GM18867 (cell line): ENCODE measurements at regions not wholly inside any gene's neighbourhood (a gene's known extent, or its start where the extent isn't known, plus 50 kb on each side); places are given as distances from the start of the nearest gene placed in this dataset.
"Not testable (repeated sequence)": the region's sequence is repeated elsewhere in the genome, so short reads cannot be mapped to it uniquely, and the experiment has no call there.

Experiments used
- ATAC-seq: cut with Tn5 transposase; IDR thresholded peaks from one replicate; pipeline ENCODE4 v1.9.1; 2021; ENCODE audit warnings: mild to moderate bottlenecking, moderate library complexity; ENCODE audit not compliant: unreplicated experiment

DNA sequence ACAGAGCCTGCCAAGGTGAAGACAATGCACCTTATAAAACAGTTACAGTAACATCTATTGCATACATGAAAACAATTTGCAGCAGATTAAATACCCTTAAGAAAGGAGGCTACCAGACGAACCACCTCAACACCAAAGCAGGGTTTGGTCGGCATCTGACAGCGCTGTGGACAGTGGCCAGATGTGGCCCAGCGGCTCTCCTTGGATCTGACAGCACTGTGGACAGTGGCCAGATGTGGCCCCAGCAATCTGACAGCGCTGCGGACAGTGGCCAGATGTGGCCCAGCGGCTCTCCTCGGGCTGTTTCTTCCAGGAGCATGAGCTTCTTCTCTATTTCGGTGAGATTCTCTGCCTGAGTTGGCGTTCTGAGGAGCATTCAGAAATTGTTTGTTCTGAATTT lies 211.6 kb downstream of the ANKRD30B start:
- no peak for ATAC-seq

DNA sequence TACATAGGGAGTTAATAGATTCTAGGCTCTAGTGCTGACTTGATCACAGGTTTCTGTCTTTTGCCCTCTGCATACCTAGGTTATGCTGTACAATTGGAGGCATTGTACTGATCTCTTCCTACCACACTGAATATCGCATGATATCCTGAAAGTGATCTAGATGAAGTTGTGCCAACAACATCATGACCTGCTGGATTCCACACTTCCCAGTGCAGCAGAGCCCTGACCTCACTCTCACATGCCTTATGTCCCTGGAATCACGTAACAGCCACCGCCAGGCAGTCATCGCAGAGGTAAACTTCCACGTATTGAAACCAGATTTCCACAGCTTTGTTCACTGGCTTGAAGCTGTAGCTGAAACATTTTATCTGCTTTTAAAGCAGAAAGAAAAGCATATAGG lies 214.0 kb downstream of the ANKRD30B start:
- no peak for ATAC-seq

DNA sequence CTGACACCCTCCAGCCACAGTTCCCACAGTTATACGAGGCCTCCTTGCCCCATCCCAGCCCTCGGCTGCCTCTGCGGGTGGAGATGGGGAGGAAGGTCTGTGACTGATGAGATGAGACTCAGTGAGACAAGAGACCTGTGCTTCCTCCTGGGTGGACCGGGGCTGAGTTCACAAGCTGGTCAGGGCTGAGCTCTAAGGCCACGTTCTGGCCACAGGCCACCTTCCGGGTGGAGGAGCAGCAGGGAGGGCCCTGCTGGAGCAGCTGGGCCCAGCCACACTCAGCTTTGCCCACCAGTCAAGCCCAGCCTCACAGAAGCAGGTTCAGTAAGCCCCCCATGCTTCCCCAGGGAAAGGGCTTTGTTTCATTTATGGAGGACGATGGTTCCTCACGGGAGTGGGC lies 214.7 kb downstream of the ANKRD30B start:
- ATAC-seq = no peak

DNA sequence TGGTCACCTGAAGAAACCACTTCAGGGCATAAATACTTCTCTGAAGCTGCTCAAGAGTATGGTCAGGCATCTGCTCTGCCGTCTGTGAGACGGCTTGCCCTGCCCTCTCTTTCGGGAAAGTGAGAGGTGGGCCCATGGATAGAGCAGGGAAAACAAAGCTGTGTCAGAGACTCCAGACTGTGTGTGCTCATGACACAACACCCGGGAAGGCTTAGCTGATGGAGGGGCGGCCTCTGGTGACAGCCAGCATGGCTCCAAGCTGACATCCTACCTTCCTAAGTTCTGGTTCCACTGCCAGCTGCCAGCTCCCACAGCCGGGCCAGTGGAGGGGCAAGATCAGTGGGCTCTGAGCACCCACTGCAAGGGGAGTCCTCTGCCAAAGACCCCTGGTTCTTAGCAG lies 215.3 kb downstream of the ANKRD30B start:
- no peak for ATAC-seq

DNA sequence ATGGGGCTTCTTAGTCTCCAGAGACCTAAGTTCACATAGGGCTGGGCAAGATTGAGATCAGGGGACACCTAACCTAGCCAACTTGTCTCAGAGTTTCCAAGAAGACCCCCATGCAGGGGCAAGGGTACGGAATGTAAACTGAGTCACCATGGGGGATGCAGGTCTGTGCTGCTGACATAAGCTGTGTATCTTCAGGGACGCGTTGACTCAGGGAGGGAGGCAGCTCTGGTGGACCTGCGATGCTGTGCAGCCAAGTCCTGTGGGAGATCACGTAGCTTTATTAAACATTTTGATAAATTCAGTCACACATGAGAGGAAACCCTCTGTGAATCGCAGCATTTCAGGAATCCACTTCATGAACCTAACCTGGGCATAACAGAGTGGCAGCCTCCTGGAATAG lies 216.0 kb downstream of the ANKRD30B start:
- ATAC-seq = no peak

DNA sequence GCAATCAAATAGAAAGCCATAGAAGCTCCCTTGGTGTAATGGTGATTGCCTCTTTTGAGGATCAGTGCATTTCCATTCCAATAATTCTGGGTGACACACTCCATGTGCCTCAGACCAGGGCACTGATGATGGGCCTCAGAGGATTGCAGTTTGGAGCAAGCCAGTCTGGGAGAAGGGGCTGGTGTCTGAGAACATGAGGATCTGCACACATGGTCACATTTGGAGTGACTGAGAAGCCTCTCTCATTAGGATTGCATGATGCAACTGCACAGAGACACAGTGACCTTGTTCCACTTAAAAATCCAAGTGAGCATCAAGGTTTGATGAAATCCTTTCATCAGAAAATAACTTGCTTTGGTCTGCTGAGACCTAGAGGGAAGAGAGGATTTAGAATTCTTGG lies 216.4 kb downstream of the ANKRD30B start:
- no peak for ATAC-seq

DNA sequence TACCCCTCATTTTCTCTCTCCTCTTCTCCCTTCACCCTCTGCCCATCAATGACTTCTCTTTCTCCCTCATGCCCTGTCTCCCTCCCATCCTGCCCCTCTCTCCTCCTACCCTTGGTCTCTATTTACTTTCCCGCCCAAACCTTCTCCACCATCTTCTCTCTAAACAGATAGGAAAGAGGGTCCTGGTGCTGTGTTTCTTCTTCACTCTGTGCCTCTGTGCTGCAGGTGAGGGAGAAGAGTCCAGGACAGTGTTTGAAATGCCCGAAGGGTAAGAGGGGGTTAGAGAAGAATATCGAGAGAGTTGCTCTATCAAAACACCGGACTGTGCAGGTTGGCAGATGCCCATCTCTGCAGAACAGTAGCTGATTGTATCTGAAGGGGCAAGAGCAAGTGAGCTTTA lies 217.0 kb downstream of the ANKRD30B start:
- ATAC-seq = not testable (repeated sequence)

DNA sequence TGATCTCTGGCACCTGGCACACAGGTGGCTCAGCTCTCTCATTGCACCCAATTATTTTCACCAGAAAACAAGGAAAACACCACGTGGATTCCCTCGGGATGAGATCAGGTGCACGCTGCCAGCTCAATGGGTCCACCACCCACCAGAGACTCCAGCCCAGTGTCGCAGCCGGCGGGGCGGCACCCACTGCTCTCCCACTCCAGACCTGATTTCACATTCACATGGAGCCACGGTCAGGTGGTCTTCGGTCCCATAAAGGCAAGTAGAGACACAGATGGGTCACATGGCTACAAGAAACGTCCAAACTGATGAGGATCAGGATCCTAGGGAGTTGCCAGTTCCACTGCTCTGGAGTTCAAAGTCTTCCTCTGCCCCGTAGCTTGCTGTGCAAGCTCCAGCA lies 217.6 kb downstream of the ANKRD30B start:
- ATAC-seq = no peak

DNA sequence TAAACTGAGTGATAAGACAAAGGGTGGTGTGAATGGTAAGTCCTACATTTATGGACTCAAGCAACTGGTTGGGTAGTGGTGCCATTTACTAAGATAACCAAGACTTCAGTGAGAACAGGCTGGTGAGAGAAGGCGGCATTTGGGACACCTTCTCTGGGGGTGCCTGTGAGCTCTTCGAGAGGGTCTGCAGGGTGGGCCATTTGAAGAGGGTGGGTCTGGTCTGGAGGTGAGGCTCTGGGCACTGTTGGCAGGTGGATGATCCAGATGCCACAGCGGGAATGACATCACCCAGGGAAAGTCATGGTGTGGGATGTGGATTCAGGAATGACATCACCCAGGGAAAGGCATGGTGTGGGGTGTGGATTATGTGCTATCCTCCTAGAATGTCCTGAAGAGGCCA lies 219.3 kb downstream of the ANKRD30B start:
- not testable (repeated sequence) for ATAC-seq

DNA sequence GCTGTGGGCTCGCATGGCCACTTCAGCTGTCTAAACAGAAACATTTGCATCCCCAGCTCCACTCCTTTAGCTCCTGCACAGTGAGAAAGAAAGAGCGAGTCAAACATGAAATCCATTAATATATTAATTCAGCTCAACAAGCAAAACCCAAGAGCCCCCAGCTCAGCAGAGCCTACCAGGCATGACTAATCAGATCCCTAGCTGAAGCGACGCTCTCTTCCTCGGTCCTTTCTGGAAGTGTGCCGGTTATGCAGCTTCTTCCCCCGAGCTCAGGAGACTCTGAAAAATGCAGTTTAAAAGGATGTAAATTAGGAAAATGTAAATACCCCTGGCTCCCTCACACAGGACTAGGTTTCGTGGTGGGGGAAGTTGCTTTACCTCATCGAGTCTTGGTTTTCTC lies 221.5 kb downstream of the ANKRD30B start:
- no peak for ATAC-seq

DNA sequence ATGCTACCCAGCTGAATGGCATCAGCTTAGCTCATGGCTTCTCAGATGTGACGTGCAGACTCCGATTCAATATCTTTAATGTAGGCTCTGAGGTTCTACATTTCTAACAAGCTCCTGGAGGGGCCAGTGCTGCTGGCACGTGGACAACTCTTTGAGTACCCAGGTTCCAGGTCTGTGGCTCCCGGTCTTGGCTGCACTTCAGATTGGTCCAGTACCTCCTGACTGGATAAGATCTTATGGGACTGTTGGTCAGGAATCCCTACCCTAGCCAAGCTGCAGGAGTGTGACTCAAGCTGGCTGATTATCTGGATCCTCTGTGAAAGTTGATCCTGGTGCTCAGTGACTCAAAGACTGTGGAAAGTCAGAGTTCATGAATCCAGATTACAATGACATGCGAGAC lies 222.1 kb downstream of the ANKRD30B start:
- ATAC-seq = no peak

DNA sequence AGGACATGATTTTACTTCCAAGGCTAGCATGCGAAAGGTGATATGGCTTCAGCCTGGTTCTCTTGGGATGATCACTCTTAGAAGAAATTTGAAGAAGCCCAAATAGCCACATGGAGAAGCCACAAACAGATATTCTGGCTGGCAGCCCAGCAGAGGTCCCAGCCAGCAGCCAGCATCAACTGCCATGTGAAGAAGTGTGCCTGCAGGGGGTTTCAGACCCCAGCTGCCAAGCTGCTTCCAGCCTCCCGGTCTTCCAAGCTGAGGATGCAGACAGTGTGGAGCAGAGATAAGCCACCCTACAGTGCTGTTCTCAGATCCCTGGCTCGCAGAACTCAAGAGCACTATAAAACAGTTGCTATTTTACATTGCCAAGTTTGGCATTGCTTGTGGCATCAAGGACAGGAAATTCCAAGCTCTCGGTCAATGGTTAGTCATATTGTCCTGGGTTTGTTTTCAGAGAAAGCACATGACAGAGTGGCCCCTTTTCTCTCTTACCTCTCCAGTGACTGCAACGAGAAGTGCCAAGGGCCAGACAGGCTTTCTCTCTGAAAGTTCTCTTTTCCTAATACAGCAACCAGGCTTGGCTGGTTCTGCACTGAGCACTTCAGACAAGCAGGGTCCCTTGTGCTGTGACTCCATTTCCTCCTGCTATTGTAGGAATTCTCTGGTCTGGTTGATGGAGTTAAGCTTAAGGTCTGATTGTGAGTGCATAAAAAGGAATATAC lies 223.7 kb downstream of the ANKRD30B start:
- ATAC-seq = no peak

DNA sequence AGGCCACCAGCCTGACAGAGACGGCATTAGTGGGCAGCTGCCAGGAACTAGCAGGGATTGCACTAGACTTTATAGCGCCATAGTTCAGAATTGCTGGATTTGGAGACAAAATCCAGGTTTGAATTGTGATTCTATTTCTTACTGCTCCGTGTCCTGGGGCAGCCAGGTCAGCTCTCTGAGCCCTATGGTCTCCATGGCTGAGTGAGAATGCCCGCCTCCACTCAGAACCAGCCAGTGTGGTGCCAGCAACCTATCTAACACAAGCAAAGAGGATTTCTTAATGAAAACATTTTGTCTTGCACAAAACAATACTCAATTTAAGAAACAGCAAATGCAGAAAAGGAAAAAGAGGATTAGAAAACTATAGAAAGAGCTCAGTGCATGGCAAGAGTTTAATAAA lies 225.4 kb downstream of the ANKRD30B start:
- not testable (repeated sequence) for ATAC-seq

DNA sequence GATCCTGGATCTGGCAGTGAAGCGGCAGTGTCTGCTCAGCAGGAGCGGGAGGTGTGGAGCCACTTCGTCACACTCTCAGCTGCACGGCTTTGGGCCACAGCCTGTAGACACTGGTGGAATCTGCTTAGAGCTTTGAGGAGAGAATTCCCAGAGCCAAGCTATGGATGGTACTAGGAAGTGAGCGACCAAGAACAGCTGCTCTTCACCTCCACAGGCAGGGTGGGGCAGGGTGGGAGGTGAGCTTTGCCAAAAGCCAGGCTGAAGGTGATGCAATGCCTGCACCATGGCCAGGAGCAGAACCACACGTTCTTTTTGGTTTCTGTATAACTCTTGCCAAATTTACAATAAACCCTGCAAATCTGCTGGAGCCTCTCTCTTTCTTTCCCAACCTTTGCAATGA lies 226.1 kb downstream of the ANKRD30B start:
- ATAC-seq = no peak

DNA sequence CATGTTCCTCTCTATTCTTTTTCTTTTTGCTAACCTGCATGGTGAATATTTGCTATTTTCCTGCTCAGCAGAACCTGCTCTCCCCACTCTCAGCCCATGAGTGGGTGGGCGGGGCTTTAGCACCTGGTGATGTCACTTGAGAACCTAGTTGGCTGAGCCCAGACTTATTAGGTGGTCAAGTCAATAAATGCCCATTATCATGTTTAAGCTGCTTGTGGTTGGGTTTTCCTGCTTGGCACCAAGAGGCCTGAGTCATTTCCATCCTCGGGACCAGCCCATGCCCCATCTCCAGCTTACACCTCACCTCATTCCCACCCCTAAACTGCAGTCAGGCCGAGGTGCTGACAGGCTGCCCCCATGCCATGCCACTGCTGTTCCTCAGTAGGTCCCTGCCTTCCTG lies 226.6 kb downstream of the ANKRD30B start:
- no peak for ATAC-seq

DNA sequence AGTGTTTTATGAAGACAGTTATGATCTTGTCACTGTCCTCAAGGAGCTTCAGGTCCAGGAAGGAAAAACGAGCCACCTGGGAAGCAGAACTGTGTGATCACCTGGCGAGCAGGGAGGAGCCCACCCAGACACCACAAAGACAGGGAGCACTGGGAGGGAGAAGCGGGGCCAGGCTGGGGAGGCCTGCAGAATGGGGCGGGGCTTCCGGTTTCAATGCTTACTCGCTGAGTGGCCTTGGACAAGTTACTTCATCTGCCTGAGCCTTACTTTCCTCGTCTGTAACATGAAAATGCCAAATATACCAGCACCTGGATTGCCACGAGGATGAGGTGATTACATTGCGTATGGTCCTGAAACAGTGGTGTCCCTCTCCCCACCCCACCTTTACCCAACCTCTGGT lies 227.5 kb downstream of the ANKRD30B start:
- ATAC-seq = no peak

DNA sequence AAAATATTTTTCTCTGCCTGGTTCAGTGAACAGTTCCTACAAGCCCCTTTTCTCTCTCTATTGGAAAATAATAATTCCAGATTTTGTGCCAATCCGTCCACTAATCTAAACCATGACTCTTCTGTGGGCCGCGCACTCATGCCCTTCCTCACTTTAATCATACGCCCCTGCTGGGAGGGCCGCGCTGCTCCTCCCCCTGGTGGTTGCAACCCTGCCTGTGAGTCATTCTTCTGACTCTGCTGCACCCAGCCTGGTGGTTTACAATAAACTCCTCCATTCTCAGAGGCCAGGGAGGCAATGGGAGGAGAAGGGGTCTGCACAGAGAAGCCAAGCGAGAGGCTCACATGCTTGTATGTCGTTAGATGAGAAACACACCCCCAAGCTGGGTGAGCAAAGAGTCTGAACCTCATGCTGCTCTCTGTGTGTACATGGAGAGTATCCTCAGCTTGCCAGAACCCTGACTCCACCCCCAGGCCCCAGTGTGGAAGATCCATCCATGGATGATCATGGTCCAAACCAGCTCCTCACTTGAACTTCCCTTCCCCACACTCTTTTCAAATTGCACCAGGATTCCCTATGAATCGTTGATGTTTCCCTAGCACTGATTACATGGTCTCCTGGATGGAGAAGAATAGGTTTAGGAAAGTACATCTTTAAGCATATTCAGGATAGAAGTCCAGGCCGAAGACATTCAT lies 228.9 kb downstream of the ANKRD30B start:
- no peak for ATAC-seq

DNA sequence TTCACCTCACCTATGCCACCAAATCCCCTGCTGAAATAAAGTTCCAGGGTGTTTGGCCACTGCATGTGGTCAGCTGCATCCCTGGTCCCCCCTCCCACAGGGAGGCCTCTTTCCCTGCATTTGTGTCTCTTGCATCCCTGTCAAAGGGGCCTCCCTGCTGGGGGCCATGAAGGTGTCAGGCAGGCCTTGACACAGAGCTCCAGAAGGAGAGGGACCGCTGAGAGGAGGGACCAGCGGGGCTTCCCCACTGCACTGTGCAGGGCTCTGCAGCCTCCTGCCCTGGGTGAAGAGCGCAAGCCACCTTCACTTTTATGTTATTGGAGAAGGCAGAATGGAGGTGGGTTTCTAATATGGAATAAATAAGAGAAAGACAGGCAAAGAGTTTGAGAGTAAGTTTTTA lies 230.2 kb downstream of the ANKRD30B start:
- ATAC-seq = no peak

DNA sequence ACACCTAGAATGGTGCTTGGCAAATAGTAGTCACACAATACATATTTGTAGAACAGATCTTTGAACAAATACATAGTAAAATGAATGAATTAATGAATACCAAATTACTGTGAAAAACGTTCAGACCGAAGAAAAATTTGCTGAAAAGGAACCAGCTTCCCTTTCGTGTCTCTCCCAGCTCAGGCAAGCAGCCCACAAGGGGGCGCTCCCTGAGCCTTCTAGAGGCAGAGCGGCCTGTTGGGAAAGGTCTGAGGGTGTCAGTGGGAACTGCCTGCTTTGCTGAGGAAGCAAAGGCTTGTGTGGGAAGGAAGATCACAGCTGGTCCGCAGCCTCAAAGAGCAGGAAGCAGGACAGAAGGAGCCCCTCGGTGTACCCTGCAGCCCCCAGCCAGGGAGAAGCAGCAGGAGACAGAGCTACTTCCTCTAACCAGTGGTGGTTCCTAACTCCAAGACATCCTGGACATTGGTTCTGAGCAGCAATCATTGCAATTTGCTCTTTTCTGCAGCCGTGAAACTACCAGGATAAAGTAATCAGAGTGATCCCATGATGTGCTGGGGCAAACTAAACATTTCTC lies 231.1 kb downstream of the ANKRD30B start:
- no peak for ATAC-seq

DNA sequence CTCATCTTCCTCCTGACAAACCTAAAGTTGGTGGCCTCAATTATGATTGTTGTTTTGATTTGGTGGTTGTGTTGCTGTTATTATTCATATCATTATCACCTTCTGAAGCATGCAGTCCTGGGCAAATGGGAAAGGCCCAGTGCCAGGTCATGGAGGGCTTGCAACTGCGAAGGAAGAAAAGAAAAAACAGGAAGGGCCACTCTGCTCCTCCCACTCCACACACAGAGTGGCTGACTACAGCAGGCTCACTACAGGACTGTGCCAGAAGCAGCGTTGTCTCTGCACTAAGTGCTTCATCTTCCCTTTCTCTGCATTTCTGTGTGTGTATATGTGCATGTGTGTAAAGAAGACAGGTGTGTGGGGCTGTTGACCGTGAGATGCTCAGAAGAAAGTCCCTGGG lies 231.9 kb downstream of the ANKRD30B start:
- no peak for ATAC-seq

DNA sequence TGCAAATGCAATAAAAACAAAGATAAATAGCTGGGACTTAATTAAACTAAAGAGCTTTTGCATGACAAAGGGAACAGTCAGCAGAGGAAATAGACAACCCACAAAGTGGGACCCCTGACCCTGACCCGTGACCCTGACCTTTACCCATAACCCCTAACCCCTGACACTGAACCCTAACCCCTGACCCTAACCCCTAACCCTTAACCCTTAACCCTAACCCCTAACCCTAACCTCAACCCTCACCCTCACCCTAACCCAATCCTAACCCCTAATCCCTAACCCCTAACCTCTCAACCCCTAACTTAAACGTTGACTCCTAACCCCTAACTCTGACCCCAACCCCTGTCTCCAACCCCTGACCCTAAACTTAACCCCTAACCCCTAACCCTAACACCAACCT lies 236.6 kb downstream of the ANKRD30B start:
- ATAC-seq = not testable (repeated sequence)

DNA sequence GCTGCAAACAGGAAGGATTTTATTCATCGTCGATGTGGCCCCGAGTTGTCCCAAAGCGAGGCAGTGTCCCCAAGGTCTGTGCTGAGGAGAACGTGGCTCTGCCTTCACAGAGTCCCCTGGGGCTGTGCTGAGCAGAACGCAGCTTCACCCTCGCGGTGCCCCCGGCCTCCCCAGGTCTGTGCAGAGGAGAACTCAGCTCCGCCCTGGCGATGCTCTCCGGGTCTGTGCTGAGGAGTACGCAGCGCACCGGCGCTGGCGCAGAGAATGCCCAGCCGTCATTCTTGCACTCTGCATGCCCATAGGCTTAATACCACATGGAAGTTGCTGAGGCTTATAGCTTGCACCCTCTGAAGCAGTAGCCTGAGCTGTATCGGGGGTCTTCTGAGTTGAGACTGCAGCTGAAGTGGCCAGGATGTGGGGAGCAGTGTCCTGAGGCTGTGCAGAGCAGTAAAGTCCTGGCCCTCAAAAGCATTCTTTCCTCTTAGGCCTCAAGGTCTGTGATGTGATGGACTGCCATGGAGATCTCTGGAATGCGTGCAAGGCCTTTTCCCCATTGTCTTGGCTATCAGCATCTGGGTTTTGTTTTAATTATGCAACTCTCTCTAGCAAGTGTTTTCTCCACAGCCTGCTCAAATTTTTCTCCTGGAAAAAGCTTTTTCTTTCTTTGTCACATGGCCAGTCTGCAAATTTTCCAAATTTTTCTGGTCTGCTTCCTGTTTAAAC lies 237.5 kb downstream of the ANKRD30B start:
- not testable (repeated sequence) for ATAC-seq
